ENCODE measurements at regions not wholly inside any gene's neighbourhood (a gene's known extent, or its start where the extent isn't known, plus 50 kb on each side); places are given as distances from the start of the nearest gene placed in this dataset.

DNA sequence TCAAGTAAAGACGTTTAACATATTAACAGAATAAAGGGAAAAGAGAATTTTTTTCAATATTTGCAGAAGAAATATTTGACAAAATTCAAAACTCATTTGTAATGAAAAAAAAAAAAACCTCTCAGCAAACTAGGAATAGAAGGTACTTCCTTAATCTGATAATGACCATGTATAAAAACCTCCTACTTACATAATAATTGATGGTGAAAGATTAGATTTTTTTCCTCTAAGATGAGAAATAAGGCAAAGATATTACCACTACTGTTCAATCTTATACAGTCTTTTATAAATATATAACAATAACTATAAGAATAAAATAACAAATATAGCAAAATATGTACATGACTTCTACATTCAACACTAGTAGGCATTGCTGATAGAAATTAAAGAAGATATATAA, 424.6 kb upstream of the KLF4 start:
- H3K79me1 ChIP-seq (ENCODE audit: low read depth in 1 of 2, low read length in 2 of 2): no peaks in the 10 kb centered on the region
- no peak overlapping the region for H3K14ac ChIP-seq (replicated peaks; ENCODE audit: low read depth, low read length)
- no peaks in the 10 kb centered on the region for H3K27me3 ChIP-seq (ENCODE audit: control insufficient read depth, insufficient read depth, low read length)
- CTCF ChIA-PET: no interaction called here
- intact Hi-C loops (cut with micrococcal nuclease) (no loop called here), dilution Hi-C loops (cut with HindIII; ENCODE audit: low sequenced_read_pairs, unreplicated experiment) (no loop called here), in situ Hi-C loops (cut with MboI; ENCODE audit: low sequenced_read_pairs) (no loop called here)
- POLR2A ChIA-PET (ENCODE audit: unreplicated experiment): no interaction called here
- H4K20me1 ChIP-seq (ENCODE audit: insufficient read depth, low read length): no peaks in the 10 kb centered on the region
- H2AFZ ChIP-seq (replicated peaks; ENCODE audit: low read length, poor library complexity): no peak overlapping the region
- H3K9me3 ChIP-seq (ENCODE audit: control insufficient read depth, insufficient read depth, low read length): 0 out of 2 replicates have a peak, but pooled peaks cover 2% of the 10 kb centered on the region
- no peak overlapping the region for H3K4me3 ChIP-seq (ENCODE audit: insufficient read depth, low read depth, low read length)
- H3K56ac ChIP-seq (ENCODE audit: extremely low read depth, insufficient read depth, low read length): no peak overlapping the region
- no peaks in the 10 kb centered on the region for H3K4me1 ChIP-seq (ENCODE audit: control insufficient read depth, insufficient read depth, low read length)
- TF ChIP-seq RFX5 (IDR thresholded peaks at IDR 0.05; ENCODE audit: low read depth, low read length) (no peak), NFE2L2 (IDR thresholded peaks at IDR 0.05; ENCODE audit: low read depth, low read length) (no peak), CHD1 (IDR thresholded peaks at IDR 0.05; ENCODE audit: low read depth, low read length) (no peak), FOS (IDR thresholded peaks at IDR 0.05; ENCODE audit: low read depth, low read length) (no peak), CEBPB (IDR thresholded peaks at IDR 0.05; ENCODE audit: low read depth, low read length) (no peak), BHLHE40 (IDR thresholded peaks at IDR 0.05; ENCODE audit: low read depth, low read length) (no peak), RCOR1 (IDR thresholded peaks at IDR 0.05; ENCODE audit: insufficient replicate concordance, low read length) (no peak), RAD21 (IDR thresholded peaks at IDR 0.05; ENCODE audit: low read length) (no peak), SMC3 (IDR thresholded peaks at IDR 0.05; ENCODE audit: low read depth, low read length) (no peak), MAZ (IDR thresholded peaks at IDR 0.05; ENCODE audit: borderline replicate concordance, low read depth, low read length) (no peak), POLR2A (IDR thresholded peaks at IDR 0.05; ENCODE audit: low read depth, low read length) (no peak)
- TF ChIP-seq, protein P1, sequence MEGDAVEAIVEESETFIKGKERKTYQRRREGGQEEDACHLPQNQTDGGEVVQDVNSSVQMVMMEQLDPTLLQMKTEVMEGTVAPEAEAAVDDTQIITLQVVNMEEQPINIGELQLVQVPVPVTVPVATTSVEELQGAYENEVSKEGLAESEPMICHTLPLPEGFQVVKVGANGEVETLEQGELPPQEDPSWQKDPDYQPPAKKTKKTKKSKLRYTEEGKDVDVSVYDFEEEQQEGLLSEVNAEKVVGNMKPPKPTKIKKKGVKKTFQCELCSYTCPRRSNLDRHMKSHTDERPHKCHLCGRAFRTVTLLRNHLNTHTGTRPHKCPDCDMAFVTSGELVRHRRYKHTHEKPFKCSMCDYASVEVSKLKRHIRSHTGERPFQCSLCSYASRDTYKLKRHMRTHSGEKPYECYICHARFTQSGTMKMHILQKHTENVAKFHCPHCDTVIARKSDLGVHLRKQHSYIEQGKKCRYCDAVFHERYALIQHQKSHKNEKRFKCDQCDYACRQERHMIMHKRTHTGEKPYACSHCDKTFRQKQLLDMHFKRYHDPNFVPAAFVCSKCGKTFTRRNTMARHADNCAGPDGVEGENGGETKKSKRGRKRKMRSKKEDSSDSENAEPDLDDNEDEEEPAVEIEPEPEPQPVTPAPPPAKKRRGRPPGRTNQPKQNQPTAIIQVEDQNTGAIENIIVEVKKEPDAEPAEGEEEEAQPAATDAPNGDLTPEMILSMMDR (conservative IDR thresholded peaks at IDR 0.05; ENCODE audit: low read depth, low read length): no peak
- TF ChIP-seq, protein P2, sequence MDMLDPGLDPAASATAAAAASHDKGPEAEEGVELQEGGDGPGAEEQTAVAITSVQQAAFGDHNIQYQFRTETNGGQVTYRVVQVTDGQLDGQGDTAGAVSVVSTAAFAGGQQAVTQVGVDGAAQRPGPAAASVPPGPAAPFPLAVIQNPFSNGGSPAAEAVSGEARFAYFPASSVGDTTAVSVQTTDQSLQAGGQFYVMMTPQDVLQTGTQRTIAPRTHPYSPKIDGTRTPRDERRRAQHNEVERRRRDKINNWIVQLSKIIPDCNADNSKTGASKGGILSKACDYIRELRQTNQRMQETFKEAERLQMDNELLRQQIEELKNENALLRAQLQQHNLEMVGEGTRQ (IDR thresholded peaks at IDR 0.05; ENCODE audit: low read depth, low read length): no peak
- no peak overlapping the region for H2AK5ac ChIP-seq (ENCODE audit: low read depth, low read length)
- no peak overlapping the region for H2AK9ac ChIP-seq (replicated peaks; ENCODE audit: low read depth, low read length, poor library complexity)
- H3K27ac ChIP-seq (ENCODE audit: insufficient read depth, low read length): no peak overlapping the region
- H3K9me1 ChIP-seq (ENCODE audit: insufficient read depth, low read length): no peaks in the 10 kb centered on the region
- no peak overlapping the region for H4K91ac ChIP-seq (ENCODE audit: insufficient read depth, low read depth, low read length)
- no peak overlapping the region for H3K4ac ChIP-seq (ENCODE audit: low read depth, low read length)
- no peak overlapping the region for H3K18ac ChIP-seq (ENCODE audit: low read depth, low read length)
- WGBS, 2 experiments (ENCODE audit: extremely low coverage in 2 of 2, insufficient read length in 1 of 2): no CpG with 5 or more reads among the region's 1 CpG
- H3K9ac ChIP-seq (ENCODE audit: low read depth, low read length): no peak overlapping the region
- H2BK5ac ChIP-seq (ENCODE audit: low read depth, low read length, poor library complexity, severe bottlenecking): no peak overlapping the region
- BruUV-seq (replicated peaks): no TSS peak
- H4K8ac ChIP-seq (ENCODE audit: low read depth in 2 of 2, low read length in 2 of 2): no peak overlapping the region
- no peak overlapping the region for H4K5ac ChIP-seq (ENCODE audit: low read depth, low read length)
- no peak overlapping the region for H2BK20ac ChIP-seq (ENCODE audit: low read depth, low read length)
- H3K36me3 ChIP-seq (ENCODE audit: control insufficient read depth, insufficient read depth, low read length): no peaks in the 10 kb centered on the region
- no peak overlapping the region for H2BK15ac ChIP-seq (ENCODE audit: low read depth, low read length)
- H3K23ac ChIP-seq (ENCODE audit: low read depth, low read length): no peak overlapping the region
- no peak overlapping the region for H2BK120ac ChIP-seq (ENCODE audit: low read depth, low read length)
- H3K4me2 ChIP-seq (ENCODE audit: low read depth, low read length): no peak overlapping the region
- DNase-seq: no peak
- no peak for ATAC-seq (ENCODE audit: low read depth)
